Loucy (cell line): ENCODE measurements at regions not wholly inside any gene's neighbourhood (a gene's known extent, or its start where the extent isn't known, plus 50 kb on each side); places are given as distances from the start of the nearest gene placed in this dataset.
A peak's percentile ranks its signal among the peaks of the same experiment; 100 is the strongest.

Source experiments
- H2AFZ ChIP-seq: fragments of 200-600 bp; sonication (generic); 2 replicates; pipeline ENCODE4 v1.6.0; 2016; ENCODE audit warnings: antibody characterized with exemption, mild to moderate bottlenecking, low read length, moderate library complexity
- H3F3A ChIP-seq: fragments of 200-600 bp; 2 replicates; pipeline ENCODE4 v1.6.0; 2016; ENCODE audit warnings: antibody characterized with exemption, low read depth, mild to moderate bottlenecking
- H3K27me3 ChIP-seq: fragments of 200-600 bp; sonication (generic); 2 replicates; pipeline ENCODE4 v1.6.1; 2014; ENCODE audit warnings: low read length, mild to moderate bottlenecking; ENCODE audit not compliant: insufficient read depth, poor library complexity, severe bottlenecking
- H3K36me3 ChIP-seq: fragments of 200-600 bp; sonication (generic); 2 replicates; pipeline ENCODE4 v1.6.1; 2016; ENCODE audit warnings: low read length; ENCODE audit not compliant: insufficient read depth
- H3K4me1 ChIP-seq: fragments of 200-600 bp; sonication (generic); 2 replicates; pipeline ENCODE4 v1.5.1; 2014; ENCODE audit warnings: low read length, mild to moderate bottlenecking; ENCODE audit not compliant: insufficient read depth, poor library complexity, severe bottlenecking
- H3K4me2 ChIP-seq: fragments of 200-600 bp; sonication (generic); 2 replicates; pipeline ENCODE4 v1.6.0; 2014; ENCODE audit warnings: antibody characterized with exemption, low read length, low read depth, mild to moderate bottlenecking; ENCODE audit not compliant: poor library complexity, severe bottlenecking
- H3K4me3 ChIP-seq: fragments of 200-600 bp; sonication (generic); 2 replicates; pipeline ENCODE4 v1.5.1; 2014; ENCODE audit warnings: low read length, mild to moderate bottlenecking, mixed read lengths; ENCODE audit not compliant: poor library complexity, severe bottlenecking
- H3K79me2 ChIP-seq: fragments of 200-600 bp; sonication (generic); 2 replicates; pipeline ENCODE4 v1.6.1; 2014; ENCODE audit warnings: low read length; ENCODE audit not compliant: insufficient read depth
- H3K9ac ChIP-seq: fragments of 200-600 bp; sonication (generic); 2 replicates; pipeline ENCODE4 v1.6.0; 2014; ENCODE audit warnings: mild to moderate bottlenecking, low read depth, low read length, moderate library complexity; ENCODE audit not compliant: poor library complexity, severe bottlenecking
- H3K9me2 ChIP-seq: fragments of 200-600 bp; sonication (generic); replicated peaks from 2 replicates; pipeline ENCODE4 v1.6.1; 2016; ENCODE audit warnings: low read depth, low read length, mixed read lengths
- H3K9me3 ChIP-seq: fragments of 200-600 bp; sonication (generic); 2 replicates; pipeline ENCODE4 v1.6.1; 2014; ENCODE audit warnings: mild to moderate bottlenecking, antibody characterized with exemption, low read length, low read depth; ENCODE audit not compliant: insufficient read depth
- H4K20me1 ChIP-seq: fragments of 200-600 bp; sonication (generic); 2 replicates; pipeline ENCODE4 v1.6.0; 2014; ENCODE audit warnings: antibody characterized with exemption, low read length, mild to moderate bottlenecking; ENCODE audit not compliant: insufficient read depth, poor library complexity, severe bottlenecking
- EZH2phosphoT487 ChIP-seq: fragments of 200-600 bp; IDR thresholded peaks from 2 replicates; pipeline ENCODE4 v1.6.1; 2018; ENCODE audit warnings: antibody characterized with exemption, mild to moderate bottlenecking, moderate library complexity, borderline replicate concordance
- TF ChIP-seq, protein P1 (sequence below): fragments of 200-600 bp; sonication (generic); conservative IDR thresholded peaks from 2 replicates; pipeline ENCODE4 v1.5.1; 2014; ENCODE audit warnings: mild to moderate bottlenecking, antibody characterized with exemption, low read length

DNA sequence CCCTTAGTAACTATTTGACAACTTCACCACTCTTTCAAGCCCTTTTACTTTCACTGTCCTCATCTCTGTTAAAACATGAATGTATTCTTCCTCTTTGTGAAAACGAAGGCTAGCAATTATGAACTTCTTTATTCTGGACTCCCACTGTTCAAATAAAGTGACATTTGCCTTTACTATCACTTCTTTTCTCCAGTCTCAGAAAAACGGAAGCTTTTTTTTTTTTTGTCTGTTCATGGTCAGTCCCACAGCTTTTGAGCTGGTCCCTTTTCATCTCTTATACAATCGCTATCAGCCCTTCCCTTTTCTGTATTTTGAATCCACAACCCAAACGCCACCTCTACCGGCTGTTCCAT is 327.7 kb downstream of the DKK2 start:
- TF ChIP-seq, protein P1, sequence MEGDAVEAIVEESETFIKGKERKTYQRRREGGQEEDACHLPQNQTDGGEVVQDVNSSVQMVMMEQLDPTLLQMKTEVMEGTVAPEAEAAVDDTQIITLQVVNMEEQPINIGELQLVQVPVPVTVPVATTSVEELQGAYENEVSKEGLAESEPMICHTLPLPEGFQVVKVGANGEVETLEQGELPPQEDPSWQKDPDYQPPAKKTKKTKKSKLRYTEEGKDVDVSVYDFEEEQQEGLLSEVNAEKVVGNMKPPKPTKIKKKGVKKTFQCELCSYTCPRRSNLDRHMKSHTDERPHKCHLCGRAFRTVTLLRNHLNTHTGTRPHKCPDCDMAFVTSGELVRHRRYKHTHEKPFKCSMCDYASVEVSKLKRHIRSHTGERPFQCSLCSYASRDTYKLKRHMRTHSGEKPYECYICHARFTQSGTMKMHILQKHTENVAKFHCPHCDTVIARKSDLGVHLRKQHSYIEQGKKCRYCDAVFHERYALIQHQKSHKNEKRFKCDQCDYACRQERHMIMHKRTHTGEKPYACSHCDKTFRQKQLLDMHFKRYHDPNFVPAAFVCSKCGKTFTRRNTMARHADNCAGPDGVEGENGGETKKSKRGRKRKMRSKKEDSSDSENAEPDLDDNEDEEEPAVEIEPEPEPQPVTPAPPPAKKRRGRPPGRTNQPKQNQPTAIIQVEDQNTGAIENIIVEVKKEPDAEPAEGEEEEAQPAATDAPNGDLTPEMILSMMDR = no peak
- no peak for TF ChIP-seq EZH2phosphoT487
- Histone ChIP-seq H4K20me1 (no peaks in the 10 kb centered on the region), H3K4me3 (peak overlapping the region; percentile 39), H3K9ac (peak overlapping the region; percentile 37), H3K4me2 (peak overlapping the region; percentile 58), H3K9me3 (no peaks in the 10 kb centered on the region), H3K27me3 (no peaks in the 10 kb centered on the region), H3K9me2 (no peaks in the 10 kb centered on the region), H2AFZ (peak overlapping the region; percentile 57), H3K36me3 (no peaks in the 10 kb centered on the region), H3K79me2 (no peaks in the 10 kb centered on the region), H3F3A (no peaks in the 10 kb centered on the region), H3K4me1 (peaks cover 25% of the 10 kb centered on the region)

DNA sequence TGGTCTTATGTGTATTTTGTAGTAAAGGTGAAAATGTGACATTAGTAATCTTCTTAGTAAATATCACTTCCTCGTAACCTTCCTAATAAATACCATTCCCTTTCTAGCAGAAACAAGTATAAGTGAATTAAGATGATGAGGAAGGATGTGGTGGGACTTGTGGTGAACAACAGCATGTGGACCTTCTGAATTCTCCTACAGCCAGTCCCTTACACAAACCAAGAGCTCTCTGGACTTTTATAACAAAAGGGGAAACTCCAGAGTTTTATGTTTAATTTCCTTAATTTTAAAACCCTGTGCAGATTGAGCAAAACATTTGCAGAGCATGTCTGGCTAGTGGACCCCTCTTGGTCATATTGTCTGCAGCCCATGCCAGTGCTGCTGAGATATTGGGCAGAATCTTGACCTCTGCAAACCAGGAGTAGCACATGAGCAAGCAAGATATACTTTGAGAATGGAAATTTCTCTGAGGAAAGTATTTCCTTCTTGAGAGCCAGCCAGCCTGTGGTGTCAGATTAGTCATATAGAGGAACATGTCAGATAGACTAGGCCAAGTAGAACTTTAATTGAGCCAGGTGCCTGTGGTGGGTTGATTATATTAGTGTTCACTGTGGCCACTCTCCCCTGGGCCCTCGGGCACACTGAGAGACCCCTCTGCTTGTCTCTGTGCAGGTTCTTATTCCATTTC is 328.2 kb downstream of the DKK2 start:
- TF ChIP-seq EZH2phosphoT487 = no peak
- TF ChIP-seq, protein P1 = no peak
- Histone ChIP-seq H3K36me3 (no peaks in the 10 kb centered on the region), H3K4me3 (peak overlapping the region; percentile 39), H3K9me2 (no peaks in the 10 kb centered on the region), H3F3A (no peaks in the 10 kb centered on the region), H3K4me2 (peak overlapping the region; percentile 58), H3K79me2 (no peaks in the 10 kb centered on the region), H3K27me3 (no peaks in the 10 kb centered on the region), H3K9ac (peak overlapping the region; percentile 37), H3K4me1 (peaks cover 25% of the 10 kb centered on the region), H3K9me3 (no peaks in the 10 kb centered on the region), H4K20me1 (no peaks in the 10 kb centered on the region), H2AFZ (peak overlapping the region; percentile 57)

DNA sequence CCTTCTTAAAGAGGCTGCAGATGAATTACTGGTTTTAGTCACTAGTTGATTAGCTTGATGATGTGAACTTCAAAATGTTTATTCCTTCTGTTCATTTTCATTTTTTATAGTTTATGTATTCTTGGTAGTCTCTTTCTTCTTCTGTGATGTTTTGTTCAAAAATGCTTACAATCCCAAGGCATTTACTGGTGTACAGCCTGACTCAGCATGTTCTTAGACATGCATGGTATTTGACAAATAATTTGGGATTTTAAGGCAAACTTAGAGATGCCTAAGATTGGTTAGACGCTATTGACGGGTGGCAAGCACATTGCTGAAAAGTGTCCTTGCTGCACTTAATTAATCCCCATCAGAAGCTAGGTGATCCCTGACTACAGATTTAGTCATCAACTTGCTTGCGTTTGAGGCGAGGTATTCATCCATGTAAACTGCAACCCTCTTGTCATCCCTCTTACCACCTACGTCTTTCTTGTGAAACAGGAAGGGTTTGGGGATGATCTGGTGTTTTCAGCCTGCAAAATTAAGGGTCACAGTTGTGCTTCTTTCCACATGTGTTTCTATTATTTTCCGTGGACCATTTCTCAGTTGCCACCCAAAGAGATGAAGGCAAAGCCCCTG is 331.8 kb downstream of the DKK2 start:
- H3K9me3 ChIP-seq = no peaks in the 10 kb centered on the region

More for the DNA sequence above, 331.8 kb downstream of the DKK2 start:
- Histone ChIP-seq H3K4me1 (peaks cover 25% of the 10 kb centered on the region), H3K9me2 (no peaks in the 10 kb centered on the region), H3K79me2 (no peaks in the 10 kb centered on the region), H3K27me3 (no peaks in the 10 kb centered on the region), H4K20me1 (no peaks in the 10 kb centered on the region), H3K36me3 (no peaks in the 10 kb centered on the region), H3K4me3 (no peak overlapping the region), H3K4me2 (no peak overlapping the region), H3K9ac (no peak overlapping the region), H2AFZ (no peak overlapping the region), H3F3A (no peaks in the 10 kb centered on the region)
- TF ChIP-seq EZH2phosphoT487 = no peak
- TF ChIP-seq, protein P1 = no peak
